GM13977 (cell line): ENCODE measurements at regions not wholly inside any gene's neighbourhood (a gene's known extent, or its start where the extent isn't known, plus 50 kb on each side); places are given as distances from the start of the nearest gene placed in this dataset.
A peak's percentile ranks its signal among the peaks of the same experiment; 100 is the strongest.

ENCODE experiments used
- DNase-seq: peaks from one replicate; pipeline ENCODE4 v3.0.0; 2012; ENCODE audit warnings: low spot score
- CTCF ChIP-seq: IDR thresholded peaks from 2 replicates; pipeline ENCODE4 v1.5.1; 2012; ENCODE audit warnings: mild to moderate bottlenecking, control low read depth; ENCODE audit not compliant: insufficient read depth; ENCODE audit errors: extremely low read depth, missing control alignments
- in situ Hi-C: fragments of 300-500 bp; cut with MboI; formaldehyde crosslinking; loops from one replicate; pipeline ENCODE4 v1.12.0; 2022; ENCODE audit warnings: low sequenced_read_pairs, low pct_unique_long_range_greater_than_20kb, mixed read lengths, inconsistent platforms; ENCODE audit not compliant: unreplicated experiment

- no peak for DNase-seq
- no peak for TF ChIP-seq CTCF
- in situ Hi-C loops: loop anchor here (10.0 kb wide), 1 partner anchor 102 kb away; the partner anchor contains the start of gene RAMP3
These were observed 99.7 kb downstream of the RAMP3 start for GRCh38 chr7:45257284-45257683.

GRCh38 chr7:45258533-45259226 is 101.1 kb downstream of the RAMP3 start:
- in situ Hi-C loops: loop anchor here (10.0 kb wide), 1 partner anchor 104 kb away; the partner anchor contains the start of gene RAMP3
- DNase-seq: no peak
- TF ChIP-seq CTCF: no peak

DNA sequence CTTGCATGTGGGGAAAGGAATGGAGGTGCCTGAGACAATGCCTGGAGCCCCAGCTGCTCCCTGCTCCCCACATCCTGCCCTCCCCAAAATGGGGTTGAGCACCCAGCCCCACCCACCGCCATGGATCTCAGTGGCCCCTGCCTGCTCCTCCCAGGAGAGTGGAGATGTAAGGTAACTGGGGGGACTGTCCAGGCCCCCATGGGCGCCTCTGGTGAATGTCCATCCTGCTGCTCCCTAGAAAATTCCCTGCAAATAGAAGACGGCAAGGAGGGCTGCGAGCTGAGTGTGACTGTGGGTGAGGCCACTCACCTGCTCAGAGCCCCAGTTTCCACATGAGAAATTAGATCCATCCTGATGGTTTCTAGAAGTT is 101.6 kb downstream of the RAMP3 start:
- in situ Hi-C loops: loop anchor here (10.0 kb wide), 1 partner anchor 104 kb away; the partner anchor contains the start of gene RAMP3
- TF ChIP-seq CTCF: no peak
- no peak for DNase-seq

GRCh38 chr7:45259966-45260646 is 102.5 kb downstream of the RAMP3 start:
- TF ChIP-seq CTCF: peak; percentile 100
- in situ Hi-C loops: loop anchor here (10.0 kb wide), 1 partner anchor 105 kb away; the partner anchor contains the start of gene RAMP3
- DNase-seq: peak; percentile 75

DNA sequence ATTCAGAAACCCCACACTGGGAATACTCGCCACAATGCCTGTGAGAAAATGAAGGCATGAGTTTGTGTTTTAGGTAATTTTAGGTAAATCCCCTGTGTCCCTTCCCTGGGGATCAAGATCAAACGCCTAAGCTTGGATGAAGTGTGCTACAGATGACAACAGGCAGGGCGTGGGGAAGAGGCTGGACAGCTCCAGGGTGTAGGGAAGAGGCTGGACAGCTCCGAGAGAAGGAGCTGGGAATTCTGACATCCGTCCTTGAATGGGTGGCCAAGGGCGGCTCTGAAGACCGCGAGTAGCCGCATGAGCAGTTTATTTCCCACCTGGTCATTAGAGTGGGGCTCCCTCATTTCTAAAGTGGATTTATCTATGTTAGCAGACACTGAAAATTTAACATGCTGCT is 109.7 kb downstream of the RAMP3 start:
- in situ Hi-C loops: no loop called here
- no peak for TF ChIP-seq CTCF
- DNase-seq: no peak

DNA sequence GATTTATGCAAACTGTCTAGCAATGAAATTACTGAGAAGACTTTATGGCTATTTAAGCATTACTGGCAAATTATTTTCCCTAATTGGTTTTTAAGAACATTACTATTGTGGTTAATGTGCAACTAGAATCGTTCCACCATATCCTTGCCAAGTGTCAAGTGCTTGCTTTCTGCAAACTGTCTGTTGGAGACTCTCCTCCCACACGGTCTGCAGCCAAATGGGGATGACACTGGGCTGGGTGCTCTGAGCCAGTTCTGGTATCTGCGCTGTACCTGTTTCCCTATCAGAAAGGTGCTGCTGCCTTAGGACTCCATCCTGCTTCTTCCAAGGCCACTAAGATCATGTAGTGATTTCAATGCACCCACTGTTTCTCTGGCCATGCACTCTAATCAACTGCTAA is 110.4 kb downstream of the RAMP3 start:
- TF ChIP-seq CTCF: no peak
- in situ Hi-C loops: no loop called here
- DNase-seq: no peak
